ENCODE measurements at regions not wholly inside any gene's neighbourhood (a gene's known extent, or its start where the extent isn't known, plus 50 kb on each side); places are given as distances from the start of the nearest gene placed in this dataset.

DNA sequence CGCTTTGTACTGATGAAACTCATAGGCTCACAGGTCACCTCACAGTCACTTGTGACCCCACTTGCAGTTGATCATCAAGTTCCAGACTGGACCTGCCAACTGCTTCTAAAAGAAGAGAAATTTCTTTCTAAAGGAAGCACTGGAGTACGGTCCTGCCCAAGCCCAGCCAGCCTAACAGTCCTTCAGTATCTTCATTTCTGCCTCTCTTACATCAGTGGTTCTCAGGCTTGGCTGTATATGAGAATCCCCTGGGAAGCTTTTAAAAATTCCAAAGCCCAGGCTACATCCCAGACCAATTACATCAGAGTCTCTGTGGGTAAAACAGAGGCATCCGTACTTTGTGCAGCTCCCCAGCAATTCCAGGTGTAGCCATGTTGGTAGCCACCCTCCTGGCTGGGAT, 282.1 kb downstream of the NFIB start:
- no peak for DNase-seq
- in situ Hi-C loops (cut with HindIII; ENCODE audit: low pct_ligation_motif_present, low pct_unique_long_range_greater_than_20kb, low sequenced_read_pairs): no loop called here

GRCh38 chr9:14031060-14031414, 282.9 kb downstream of the NFIB start:
- DNase-seq: no peak
- in situ Hi-C loops (cut with HindIII; ENCODE audit: low pct_ligation_motif_present, low pct_unique_long_range_greater_than_20kb, low sequenced_read_pairs): no loop called here

- in situ Hi-C loops (cut with HindIII; ENCODE audit: low pct_ligation_motif_present, low pct_unique_long_range_greater_than_20kb, low sequenced_read_pairs): no loop called here
- no peak for DNase-seq
These were observed 283.4 kb downstream of the NFIB start for GRCh38 chr9:14030375-14031059.

GRCh38 chr9:14029806-14030374, 284.1 kb downstream of the NFIB start:
- no peak for DNase-seq
- in situ Hi-C loops (cut with HindIII; ENCODE audit: low pct_ligation_motif_present, low pct_unique_long_range_greater_than_20kb, low sequenced_read_pairs): no loop called here

DNA sequence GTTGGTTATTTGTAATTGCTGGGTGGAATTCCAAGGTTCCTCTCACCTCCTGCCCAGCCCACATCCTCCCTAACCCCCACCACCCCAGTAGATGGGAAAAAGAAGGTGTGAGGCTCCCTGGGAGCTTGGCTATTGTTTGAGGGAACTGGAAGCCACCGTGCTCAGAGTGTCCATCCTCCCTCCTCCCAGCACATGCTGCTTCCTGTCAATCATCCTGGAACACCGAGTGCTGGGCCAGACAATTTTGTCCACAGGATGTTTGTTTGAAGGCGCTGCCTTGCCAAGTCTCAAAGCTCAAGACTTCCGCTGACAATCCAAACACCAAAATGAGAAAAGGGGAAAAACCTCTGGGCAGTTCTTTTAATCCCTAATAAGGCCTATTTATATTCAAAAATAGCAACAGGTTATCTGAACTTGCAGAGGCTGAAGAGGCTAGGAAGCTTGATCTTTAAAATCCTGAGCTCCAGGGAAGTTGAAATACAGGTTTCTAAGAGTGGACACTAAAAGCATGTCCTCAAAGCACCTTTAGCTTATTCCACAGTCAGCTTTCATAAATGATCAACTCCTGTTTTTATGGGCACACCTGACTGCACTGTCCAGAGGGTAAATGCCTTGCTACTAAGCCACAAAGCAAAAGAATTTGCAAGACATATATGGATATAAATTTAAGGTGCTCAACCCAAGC, 286.7 kb downstream of the NFIB start:
- in situ Hi-C loops (cut with HindIII; ENCODE audit: low pct_ligation_motif_present, low pct_unique_long_range_greater_than_20kb, low sequenced_read_pairs): no loop called here
- peak; percentile 10 for DNase-seq

GRCh38 chr9:14025741-14026140, 288.2 kb downstream of the NFIB start:
- no peak for DNase-seq
- in situ Hi-C loops (cut with HindIII; ENCODE audit: low pct_ligation_motif_present, low pct_unique_long_range_greater_than_20kb, low sequenced_read_pairs): no loop called here

DNA sequence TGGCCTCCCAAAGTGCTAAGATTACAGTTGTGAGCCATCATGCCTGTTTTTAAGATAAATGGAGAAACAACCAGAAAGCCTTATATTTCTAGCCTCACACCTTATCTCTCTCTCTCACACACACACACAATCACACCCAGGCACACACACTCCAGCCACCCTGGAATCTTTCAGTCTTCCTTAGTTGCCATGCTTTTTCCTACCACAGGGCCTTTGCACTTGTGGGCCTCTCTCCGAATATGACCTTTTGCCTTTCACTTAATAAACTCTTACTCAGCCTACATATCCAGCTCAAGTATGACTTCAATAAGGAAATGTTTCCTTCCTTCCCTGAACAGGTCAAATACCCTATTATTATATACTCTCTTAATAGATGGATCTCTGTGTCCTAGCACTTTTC, 290.7 kb downstream of the NFIB start:
- no peak for DNase-seq
- in situ Hi-C loops (cut with HindIII; ENCODE audit: low pct_ligation_motif_present, low pct_unique_long_range_greater_than_20kb, low sequenced_read_pairs): no loop called here

GRCh38 chr9:14021871-14022525, 291.9 kb downstream of the NFIB start:
- in situ Hi-C loops (cut with HindIII; ENCODE audit: low pct_ligation_motif_present, low pct_unique_long_range_greater_than_20kb, low sequenced_read_pairs): no loop called here
- DNase-seq: no peak

- in situ Hi-C loops (cut with HindIII; ENCODE audit: low pct_ligation_motif_present, low pct_unique_long_range_greater_than_20kb, low sequenced_read_pairs): no loop called here
- DNase-seq: no peak
These were observed 295.9 kb downstream of the NFIB start for GRCh38 chr9:14018081-14018480.

GRCh38 chr9:14014744-14015143, 299.2 kb downstream of the NFIB start:
- in situ Hi-C loops (cut with HindIII; ENCODE audit: low pct_ligation_motif_present, low pct_unique_long_range_greater_than_20kb, low sequenced_read_pairs): no loop called here
- no peak for DNase-seq

- DNase-seq: no peak
- in situ Hi-C loops (cut with HindIII; ENCODE audit: low pct_ligation_motif_present, low pct_unique_long_range_greater_than_20kb, low sequenced_read_pairs): no loop called here
These were observed 299.7 kb downstream of the NFIB start for GRCh38 chr9:14014218-14014617.

- no peak for DNase-seq
- in situ Hi-C loops (cut with HindIII; ENCODE audit: low pct_ligation_motif_present, low pct_unique_long_range_greater_than_20kb, low sequenced_read_pairs): no loop called here
These were observed 302.0 kb downstream of the NFIB start for GRCh38 chr9:14011799-14012560.

- in situ Hi-C loops (cut with HindIII; ENCODE audit: low pct_ligation_motif_present, low pct_unique_long_range_greater_than_20kb, low sequenced_read_pairs): no loop called here
- no peak for DNase-seq
These were observed 306.7 kb downstream of the NFIB start for GRCh38 chr9:14007190-14007769.

GRCh38 chr9:14006386-14007187, 307.4 kb downstream of the NFIB start:
- no peak for DNase-seq
- in situ Hi-C loops (cut with HindIII; ENCODE audit: low pct_ligation_motif_present, low pct_unique_long_range_greater_than_20kb, low sequenced_read_pairs): no loop called here

- in situ Hi-C loops (cut with HindIII; ENCODE audit: low pct_ligation_motif_present, low pct_unique_long_range_greater_than_20kb, low sequenced_read_pairs): no loop called here
These were observed 309.8 kb downstream of the NFIB start for GRCh38 chr9:14004110-14004509.

GRCh38 chr9:13994240-13994639, 319.7 kb downstream of the NFIB start:
- in situ Hi-C loops (cut with HindIII; ENCODE audit: low pct_ligation_motif_present, low pct_unique_long_range_greater_than_20kb, low sequenced_read_pairs): no loop called here
- no peak for DNase-seq

More at GRCh38 chr9:14004110-14004509, 309.8 kb downstream of the NFIB start:
- DNase-seq: no peak

- no peak for DNase-seq
- in situ Hi-C loops (cut with HindIII; ENCODE audit: low pct_ligation_motif_present, low pct_unique_long_range_greater_than_20kb, low sequenced_read_pairs): no loop called here
These were observed 320.2 kb downstream of the NFIB start for GRCh38 chr9:13993632-13994185.

Measured in ACHN (cell line).